Activated naive CD8-positive, alpha-beta T cell treated with anti-CD3 and anti-CD28 coated beads for 36 hours (primary cell): ENCODE measurements at regions not wholly inside any gene's neighbourhood (a gene's known extent, or its start where the extent isn't known, plus 50 kb on each side); places are given as distances from the start of the nearest gene placed in this dataset.

Source experiments
- DNase-seq: peaks from one replicate; pipeline ENCODE4 v3.0.0; 2021
- H3K27ac Mint-ChIP-seq: one replicate; pipeline ENCODE4 v1.8.0; 2022; ENCODE audit warnings: mild to moderate bottlenecking, moderate library complexity, mixed read lengths
- H3K27me3 Mint-ChIP-seq: one replicate; pipeline ENCODE4 v1.8.0; 2022; ENCODE audit warnings: mild to moderate bottlenecking, mixed read lengths
- H3K36me3 Mint-ChIP-seq: one replicate; pipeline ENCODE4 v1.8.0; 2021; ENCODE audit warnings: mild to moderate bottlenecking, mixed read lengths
- H3K4me1 Mint-ChIP-seq: one replicate; pipeline ENCODE4 v1.8.0; 2021; ENCODE audit warnings: mixed read lengths
- H3K4me3 Mint-ChIP-seq: one replicate; pipeline ENCODE4 v1.8.0; 2022; ENCODE audit warnings: mild to moderate bottlenecking, moderate library complexity, mixed read lengths
- H3K9me3 Mint-ChIP-seq: one replicate; pipeline ENCODE4 v1.8.0; 2022; ENCODE audit warnings: mixed read lengths

DNA sequence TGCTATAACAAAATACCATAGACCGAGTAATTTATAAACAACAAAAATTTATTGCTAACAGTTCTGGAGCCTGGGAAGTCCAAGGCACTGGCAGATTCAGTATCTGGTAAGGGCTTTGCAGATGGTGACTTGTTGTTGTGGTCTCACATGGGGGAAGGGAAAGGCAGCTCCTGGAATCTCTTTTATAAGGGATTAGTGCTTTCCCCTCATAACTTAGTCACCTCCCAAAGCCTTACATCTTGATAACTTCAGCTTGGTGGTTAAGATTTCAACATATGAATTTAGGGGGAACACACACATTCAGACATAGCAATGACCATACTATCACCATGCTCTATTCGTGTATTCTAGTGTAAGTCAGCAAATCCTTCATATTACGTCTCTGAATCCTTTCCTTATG is 447.6 kb upstream of the TCF4 start:
- no peaks in the 10 kb centered on the region for H3K36me3 Mint-ChIP-seq
- no peak overlapping the region for H3K27ac Mint-ChIP-seq
- no peak for DNase-seq
- H3K4me1 Mint-ChIP-seq: no peaks in the 10 kb centered on the region
- H3K4me3 Mint-ChIP-seq: no peak overlapping the region
- peaks cover 2% of the 10 kb centered on the region for H3K9me3 Mint-ChIP-seq
- no peaks in the 10 kb centered on the region for H3K27me3 Mint-ChIP-seq

DNA sequence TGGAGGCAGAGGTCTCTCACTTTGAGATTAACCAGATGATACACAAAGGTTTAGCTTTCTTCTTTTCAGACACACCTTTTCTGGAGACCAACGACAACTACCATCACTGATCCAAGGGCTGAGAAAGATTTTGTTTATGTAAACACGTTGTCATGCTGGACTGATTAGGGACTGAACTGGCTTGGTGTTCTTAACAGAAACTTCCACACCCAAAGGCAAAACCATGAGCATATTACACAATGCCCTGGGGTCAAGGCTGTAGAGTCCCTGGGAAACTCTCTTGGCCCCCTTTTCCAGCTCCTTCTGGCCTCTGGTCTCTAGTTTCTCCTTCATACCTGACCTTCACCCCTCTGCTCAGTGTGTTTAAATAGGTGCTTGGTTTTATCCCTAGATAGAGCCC is 447.0 kb upstream of the TCF4 start:
- H3K9me3 Mint-ChIP-seq: peaks cover 2% of the 10 kb centered on the region
- DNase-seq: no peak
- H3K4me1 Mint-ChIP-seq: no peaks in the 10 kb centered on the region
- no peaks in the 10 kb centered on the region for H3K36me3 Mint-ChIP-seq
- no peak overlapping the region for H3K27ac Mint-ChIP-seq
- H3K27me3 Mint-ChIP-seq: no peaks in the 10 kb centered on the region
- H3K4me3 Mint-ChIP-seq: no peak overlapping the region

DNA sequence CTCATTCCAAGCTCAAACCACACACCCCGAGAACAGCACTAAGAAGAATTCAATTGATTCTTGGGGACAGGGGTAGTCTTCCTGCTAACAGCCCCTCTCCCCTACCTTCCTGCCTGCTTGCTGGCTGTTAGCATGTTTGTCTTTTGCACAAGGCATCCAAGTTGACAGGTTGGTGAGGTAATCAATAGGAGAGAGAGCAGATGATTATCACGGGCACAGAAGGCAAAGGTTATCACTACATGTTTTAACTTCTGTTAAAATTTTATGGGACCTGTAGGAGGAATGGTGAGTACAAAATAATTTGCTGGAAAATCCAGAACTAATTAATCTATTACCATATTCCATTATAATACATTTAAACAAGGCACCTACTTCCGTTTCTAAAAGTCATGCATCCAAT is 442.1 kb upstream of the TCF4 start:
- Mint-ChIP-seq H3K27me3 (no peaks in the 10 kb centered on the region), H3K4me1 (no peaks in the 10 kb centered on the region), H3K4me3 (no peak overlapping the region), H3K36me3 (no peaks in the 10 kb centered on the region), H3K27ac (no peak overlapping the region), H3K9me3 (peaks cover 2% of the 10 kb centered on the region)
- no peak for DNase-seq

DNA sequence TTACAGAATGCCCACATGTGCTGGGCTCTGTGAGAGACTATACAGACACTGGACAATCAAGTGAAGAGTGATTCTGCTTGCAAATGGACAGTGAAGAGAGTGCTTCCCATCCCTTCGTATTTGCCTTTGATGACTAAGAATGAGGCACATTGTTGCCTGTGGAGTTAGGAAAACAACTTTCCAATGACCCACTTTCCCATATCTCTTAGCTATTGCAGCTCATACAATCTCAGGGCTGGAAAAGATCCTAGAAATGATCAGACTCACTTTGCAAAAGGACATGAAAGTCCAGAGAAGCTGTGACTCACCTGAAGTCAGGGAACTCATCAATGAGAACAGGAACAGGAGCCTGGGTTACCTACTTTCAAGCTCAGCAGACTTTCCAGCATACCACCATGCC is 440.5 kb upstream of the TCF4 start:
- no peak overlapping the region for H3K27ac Mint-ChIP-seq
- H3K9me3 Mint-ChIP-seq: no peaks in the 10 kb centered on the region
- no peaks in the 10 kb centered on the region for H3K36me3 Mint-ChIP-seq
- DNase-seq: no peak
- H3K27me3 Mint-ChIP-seq: no peaks in the 10 kb centered on the region
- H3K4me3 Mint-ChIP-seq: no peak overlapping the region
- no peaks in the 10 kb centered on the region for H3K4me1 Mint-ChIP-seq

DNA sequence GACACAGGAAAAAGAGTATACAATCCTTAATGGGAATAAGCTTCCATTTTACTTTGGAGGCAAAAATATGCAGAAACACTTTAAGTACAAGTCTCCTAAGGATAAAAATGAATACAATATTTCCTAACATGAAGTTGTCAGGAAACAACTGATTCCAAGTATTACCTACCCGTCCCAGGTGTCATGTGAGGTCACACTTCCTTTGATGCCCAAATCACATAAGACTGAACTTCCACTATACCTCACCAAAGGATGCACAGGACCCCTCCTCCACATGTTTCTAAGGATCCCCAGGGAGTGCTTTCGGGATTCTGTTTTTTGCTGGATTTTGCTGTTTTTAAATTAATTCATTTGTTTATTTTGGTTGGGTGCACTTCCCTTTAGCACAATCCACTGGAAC is 438.5 kb upstream of the TCF4 start:
- Mint-ChIP-seq H3K4me3 (no peak overlapping the region), H3K27me3 (no peaks in the 10 kb centered on the region), H3K27ac (no peak overlapping the region)

DNA sequence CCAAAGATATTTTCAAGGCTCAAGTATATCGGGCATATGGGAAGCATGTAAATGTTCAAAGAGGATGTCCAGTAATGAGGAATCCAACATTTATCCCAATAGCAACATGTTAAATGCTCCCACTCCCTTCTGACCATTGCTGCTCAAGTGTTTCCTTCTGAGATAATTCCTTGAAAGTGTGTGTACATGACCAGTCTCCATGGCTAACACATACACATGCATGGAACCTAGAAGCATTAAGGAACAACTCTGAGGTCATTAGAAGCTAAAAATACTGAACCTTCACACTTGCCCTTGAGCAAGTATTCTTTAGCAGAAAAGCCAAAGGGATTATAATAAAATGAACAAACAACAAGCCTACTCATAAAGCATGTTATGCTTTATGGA is 433.8 kb upstream of the TCF4 start:
- no peaks in the 10 kb centered on the region for H3K36me3 Mint-ChIP-seq
- no peaks in the 10 kb centered on the region for H3K4me1 Mint-ChIP-seq
- no peaks in the 10 kb centered on the region for H3K27me3 Mint-ChIP-seq
- no peak overlapping the region for H3K27ac Mint-ChIP-seq
- H3K4me3 Mint-ChIP-seq: no peak overlapping the region
- H3K9me3 Mint-ChIP-seq: no peaks in the 10 kb centered on the region
- DNase-seq: no peak

More for the DNA sequence above, 438.5 kb upstream of the TCF4 start:
- DNase-seq: no peak
- no peaks in the 10 kb centered on the region for H3K9me3 Mint-ChIP-seq
- H3K4me1 Mint-ChIP-seq: no peaks in the 10 kb centered on the region
- H3K36me3 Mint-ChIP-seq: no peaks in the 10 kb centered on the region

DNA sequence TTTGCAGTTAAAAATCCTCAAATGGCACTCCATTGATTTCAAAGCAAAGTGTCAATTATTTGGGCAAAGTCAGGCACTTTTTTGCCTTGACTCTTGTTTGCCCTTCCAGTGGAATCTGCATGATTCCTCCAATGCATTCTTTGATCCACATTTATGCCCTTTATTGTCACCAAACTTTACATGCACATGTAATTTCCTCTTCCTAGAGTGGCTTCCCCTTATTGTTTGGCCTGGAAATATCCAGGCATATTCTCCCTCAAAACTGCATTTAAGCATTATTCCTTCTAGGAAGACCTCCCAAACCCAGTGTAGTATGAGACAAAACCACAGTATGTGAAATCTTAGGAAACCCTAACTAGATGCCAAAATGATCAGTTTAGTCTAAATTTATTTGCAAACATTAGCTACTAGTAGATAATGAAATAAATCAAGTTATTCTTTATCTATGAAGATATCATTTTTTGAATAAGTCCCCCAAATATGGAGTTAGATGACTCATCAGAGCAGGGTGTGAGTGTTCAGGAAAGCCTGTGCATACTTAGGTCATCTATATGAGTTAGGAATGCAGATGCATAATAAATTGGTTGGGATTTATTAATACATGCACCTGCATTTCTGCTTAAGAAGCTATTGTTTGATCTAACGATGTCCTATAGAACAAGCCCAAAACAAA is 433.3 kb upstream of the TCF4 start:
- H3K27ac Mint-ChIP-seq: no peak overlapping the region

DNA sequence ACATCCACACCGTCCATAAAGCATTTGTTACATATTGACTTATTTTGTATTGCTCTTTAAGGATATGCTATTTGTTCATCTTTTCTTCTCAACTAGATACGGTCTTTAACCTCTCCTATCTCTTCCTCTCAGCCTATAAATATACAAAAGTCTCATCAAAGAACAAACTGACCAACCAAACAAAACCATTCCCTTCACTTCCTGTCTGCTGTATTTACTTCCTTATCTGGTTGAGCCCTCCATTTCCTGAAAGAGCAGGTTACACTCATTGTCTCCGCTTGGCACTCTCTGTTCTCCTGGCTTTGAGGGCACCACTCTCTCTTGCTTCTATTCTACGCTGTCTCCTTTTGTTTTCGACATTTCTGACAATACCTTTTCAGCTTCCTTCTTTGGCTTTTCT is 431.9 kb upstream of the TCF4 start:
- Mint-ChIP-seq H3K4me1 (no peaks in the 10 kb centered on the region), H3K27me3 (no peaks in the 10 kb centered on the region)

More for the DNA sequence above, 433.3 kb upstream of the TCF4 start:
- Mint-ChIP-seq H3K27me3 (no peaks in the 10 kb centered on the region), H3K9me3 (no peaks in the 10 kb centered on the region), H3K4me3 (no peak overlapping the region), H3K36me3 (no peaks in the 10 kb centered on the region), H3K4me1 (no peaks in the 10 kb centered on the region)
- DNase-seq: no peak

DNA sequence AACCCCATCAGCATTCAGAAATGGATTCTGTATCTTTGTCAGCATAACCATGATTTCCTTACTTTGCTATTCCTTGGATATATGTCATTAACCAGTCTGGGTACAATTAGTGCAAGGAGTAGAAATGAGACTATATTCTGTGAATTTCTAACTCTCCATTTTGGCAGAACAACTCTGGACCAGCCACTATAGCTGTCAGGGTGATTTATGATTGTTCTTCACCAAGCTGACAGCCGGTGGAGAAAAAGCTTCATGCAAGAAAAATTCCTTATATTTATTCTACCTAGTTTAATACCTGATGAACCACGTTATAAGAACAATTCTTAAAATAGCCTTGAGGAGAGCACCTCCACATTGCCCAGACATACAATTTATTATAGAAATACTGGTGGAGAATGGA is 431.2 kb upstream of the TCF4 start:
- Mint-ChIP-seq H3K27me3 (no peaks in the 10 kb centered on the region), H3K4me1 (no peaks in the 10 kb centered on the region), H3K9me3 (no peaks in the 10 kb centered on the region), H3K36me3 (no peaks in the 10 kb centered on the region), H3K4me3 (no peak overlapping the region), H3K27ac (no peak overlapping the region)
- DNase-seq: no peak

More for the DNA sequence above, 431.9 kb upstream of the TCF4 start:
- DNase-seq: no peak
- no peaks in the 10 kb centered on the region for H3K36me3 Mint-ChIP-seq
- no peak overlapping the region for H3K4me3 Mint-ChIP-seq
- no peak overlapping the region for H3K27ac Mint-ChIP-seq
- no peaks in the 10 kb centered on the region for H3K9me3 Mint-ChIP-seq

DNA sequence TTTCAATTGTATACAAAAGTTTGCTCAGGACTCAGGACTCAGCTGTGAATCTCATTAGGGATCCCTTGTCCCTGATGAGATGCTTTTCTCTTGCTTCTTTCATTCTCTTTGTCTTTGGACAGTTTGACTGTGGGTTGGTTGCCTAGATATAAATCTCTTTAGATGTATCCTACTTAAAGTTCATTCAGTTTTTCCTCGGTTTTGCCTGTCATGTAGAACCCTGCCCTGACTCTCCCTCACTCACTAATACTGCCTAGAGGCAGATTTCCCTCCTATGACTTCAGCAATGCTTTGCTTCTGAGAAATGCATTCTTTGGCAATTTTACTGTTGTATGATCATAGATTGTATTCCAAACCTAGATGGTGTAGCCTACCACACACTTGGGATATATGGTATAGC is 421.4 kb upstream of the TCF4 start:
- Mint-ChIP-seq H3K36me3 (no peaks in the 10 kb centered on the region), H3K4me1 (no peaks in the 10 kb centered on the region), H3K9me3 (peaks cover 22% of the 10 kb centered on the region), H3K27ac (no peak overlapping the region), H3K27me3 (no peaks in the 10 kb centered on the region), H3K4me3 (no peak overlapping the region)
- no peak for DNase-seq

DNA sequence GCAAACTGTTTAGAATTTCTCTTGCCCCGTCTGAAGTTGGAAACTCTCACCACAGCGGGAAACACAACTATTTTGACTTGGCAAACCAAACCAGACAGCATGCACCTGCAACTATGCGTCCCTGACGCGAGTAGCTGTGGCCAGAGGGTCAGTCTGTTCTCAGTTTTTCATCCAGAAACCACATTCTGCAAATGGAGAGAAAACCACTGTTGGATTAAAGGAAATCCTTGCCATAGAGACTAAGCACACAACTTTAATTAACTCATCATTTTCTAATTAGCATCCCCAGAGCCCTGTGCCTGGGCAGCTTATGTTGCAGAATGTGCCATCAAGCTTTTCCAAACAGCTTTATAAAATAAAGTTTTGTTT is 415.7 kb upstream of the TCF4 start:
- no peaks in the 10 kb centered on the region for H3K36me3 Mint-ChIP-seq
- H3K27ac Mint-ChIP-seq: no peak overlapping the region
- H3K4me1 Mint-ChIP-seq: no peaks in the 10 kb centered on the region
- no peaks in the 10 kb centered on the region for H3K27me3 Mint-ChIP-seq
- no peak overlapping the region for H3K4me3 Mint-ChIP-seq
- H3K9me3 Mint-ChIP-seq: no peaks in the 10 kb centered on the region
- DNase-seq: no peak

DNA sequence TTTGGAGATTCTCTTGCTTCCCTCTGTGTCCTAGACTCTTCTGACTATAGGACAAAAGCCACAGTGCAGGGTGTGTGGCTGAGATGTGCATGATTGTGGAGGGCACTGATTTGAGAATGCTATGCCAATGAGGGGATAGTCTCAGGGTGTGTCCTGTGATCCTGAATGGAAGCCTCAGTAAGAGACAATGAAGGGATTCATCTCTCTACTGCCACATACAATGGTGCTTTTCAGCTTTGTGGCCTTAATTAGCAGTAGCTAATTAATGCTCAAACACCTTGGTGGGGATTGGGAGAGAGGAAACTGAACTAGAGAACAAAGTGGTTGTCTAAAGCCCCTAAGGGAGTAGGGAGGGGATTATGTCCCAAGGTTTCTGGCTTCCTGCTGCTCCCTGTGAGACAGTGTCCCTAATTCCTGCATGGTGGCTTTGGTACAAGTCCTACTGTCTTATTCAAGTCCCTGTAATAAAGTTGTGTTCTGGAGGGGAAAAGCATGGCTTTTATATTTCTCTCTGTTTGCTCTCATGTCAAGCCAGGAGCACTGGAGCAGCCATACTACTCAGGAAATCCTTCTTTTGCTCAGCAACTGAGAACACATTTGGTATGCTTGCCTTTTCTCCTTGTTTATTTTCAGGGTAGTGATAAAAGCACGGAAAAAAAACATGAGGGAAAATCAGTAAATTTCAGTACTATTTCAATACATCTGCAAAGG is 415.2 kb upstream of the TCF4 start:
- Mint-ChIP-seq H3K36me3 (no peaks in the 10 kb centered on the region), H3K27ac (no peak overlapping the region), H3K4me3 (no peak overlapping the region), H3K27me3 (no peaks in the 10 kb centered on the region), H3K4me1 (no peaks in the 10 kb centered on the region), H3K9me3 (no peaks in the 10 kb centered on the region)
- no peak for DNase-seq

DNA sequence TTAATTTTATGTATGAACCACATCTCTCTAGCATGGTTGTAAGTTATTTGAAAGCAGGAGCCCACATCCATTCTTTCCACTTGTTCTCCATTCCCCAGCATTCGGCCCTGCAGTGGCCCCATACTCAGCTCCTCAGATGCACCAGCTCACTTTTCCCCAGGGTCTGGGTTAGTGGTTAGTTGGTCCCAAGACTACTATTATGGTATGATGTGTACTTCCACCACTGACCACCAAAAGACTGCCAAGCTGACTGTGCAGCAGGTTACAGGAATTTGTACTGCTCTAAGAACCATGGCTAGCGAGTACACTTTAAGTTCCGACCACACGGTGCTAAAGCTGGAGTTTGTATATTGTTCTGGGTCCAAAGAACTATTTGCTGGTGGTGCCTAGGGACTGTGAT is 413.6 kb upstream of the TCF4 start:
- peaks cover 3% of the 10 kb centered on the region for H3K27me3 Mint-ChIP-seq
- DNase-seq: no peak
- H3K4me1 Mint-ChIP-seq: no peaks in the 10 kb centered on the region
- H3K27ac Mint-ChIP-seq: no peak overlapping the region
- no peak overlapping the region for H3K4me3 Mint-ChIP-seq
- H3K36me3 Mint-ChIP-seq: no peaks in the 10 kb centered on the region
- no peaks in the 10 kb centered on the region for H3K9me3 Mint-ChIP-seq

DNA sequence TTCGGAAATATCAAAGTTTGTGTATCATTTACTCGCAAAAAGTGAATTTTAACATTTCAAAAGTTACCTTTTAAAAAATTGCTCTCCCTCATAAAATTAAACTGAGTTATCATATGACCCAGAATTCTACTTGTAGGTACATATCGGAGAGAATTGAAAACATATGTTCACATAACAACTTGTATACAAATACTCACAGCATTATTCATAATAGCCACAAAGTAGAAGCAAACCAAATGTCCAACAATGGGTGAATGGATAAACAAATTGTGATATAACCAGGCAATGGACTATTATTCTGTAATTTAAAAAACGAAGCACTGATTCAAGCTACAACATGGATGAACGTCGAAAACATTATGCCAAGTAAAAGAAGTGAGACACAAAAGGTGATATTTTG is 412.0 kb upstream of the TCF4 start:
- Mint-ChIP-seq H3K36me3 (no peaks in the 10 kb centered on the region), H3K27ac (no peak overlapping the region), H3K9me3 (no peaks in the 10 kb centered on the region), H3K4me1 (no peaks in the 10 kb centered on the region), H3K27me3 (peaks cover 3% of the 10 kb centered on the region), H3K4me3 (no peak overlapping the region)
- no peak for DNase-seq

DNA sequence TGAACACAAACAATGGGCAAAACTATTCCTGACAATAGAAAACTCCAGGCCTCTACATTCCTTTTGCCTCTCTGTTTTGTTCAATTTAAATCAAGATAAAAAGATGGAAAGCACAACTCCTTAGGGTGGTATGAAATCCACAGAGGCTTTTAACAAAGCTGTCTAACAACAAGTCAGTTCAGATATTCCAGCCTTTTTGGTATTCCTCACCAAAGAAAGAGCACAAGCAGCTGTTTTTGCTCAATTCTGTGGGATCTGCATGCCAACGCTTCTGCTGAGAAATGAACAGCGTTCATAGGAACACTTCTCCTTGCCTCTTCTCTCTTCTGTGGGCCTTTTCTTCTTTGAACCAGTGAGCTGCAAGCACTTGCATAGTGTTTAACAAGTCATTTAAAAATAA is 411.6 kb upstream of the TCF4 start:
- no peaks in the 10 kb centered on the region for H3K36me3 Mint-ChIP-seq
- no peak overlapping the region for H3K4me3 Mint-ChIP-seq
- H3K27ac Mint-ChIP-seq: no peak overlapping the region
- H3K27me3 Mint-ChIP-seq: peaks cover 3% of the 10 kb centered on the region
- no peak for DNase-seq
- H3K4me1 Mint-ChIP-seq: no peaks in the 10 kb centered on the region
- H3K9me3 Mint-ChIP-seq: no peaks in the 10 kb centered on the region

DNA sequence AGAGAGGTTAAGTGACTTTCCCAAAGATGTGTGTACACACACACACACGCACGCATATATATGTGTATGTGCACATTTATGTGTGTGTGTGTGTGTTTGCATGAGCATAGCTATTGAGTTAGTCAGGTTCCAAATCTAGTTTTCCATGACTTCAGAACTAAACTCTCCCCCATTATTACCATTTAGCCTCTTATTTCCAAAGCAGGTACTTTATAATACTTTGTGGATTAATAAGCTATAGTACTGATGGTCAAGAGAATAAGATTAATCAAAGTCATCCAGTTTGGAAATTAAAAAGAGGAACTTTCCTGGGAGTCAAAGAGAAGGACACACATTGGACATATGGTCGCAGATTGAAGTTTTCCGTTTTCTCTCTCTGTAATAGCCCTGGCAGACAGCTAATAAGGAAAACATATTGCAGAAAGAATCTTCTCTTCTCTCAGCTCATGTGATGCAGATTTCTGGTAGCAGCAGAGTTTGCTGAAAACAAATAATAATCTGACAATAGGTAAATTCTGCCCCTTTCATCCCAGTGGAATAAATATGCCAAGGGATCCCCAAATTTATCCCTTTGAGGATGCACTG is 410.9 kb upstream of the TCF4 start:
- no peak for DNase-seq
- Mint-ChIP-seq H3K36me3 (no peaks in the 10 kb centered on the region), H3K27ac (no peak overlapping the region), H3K4me1 (no peaks in the 10 kb centered on the region), H3K9me3 (no peaks in the 10 kb centered on the region), H3K4me3 (no peak overlapping the region), H3K27me3 (peaks cover 3% of the 10 kb centered on the region)
